ENCODE measurements at regions not wholly inside any gene's neighbourhood (a gene's known extent, or its start where the extent isn't known, plus 50 kb on each side); places are given as distances from the start of the nearest gene placed in this dataset.
"Not testable (repeated sequence)": the region's sequence is repeated elsewhere in the genome, so short reads cannot be mapped to it uniquely, and the experiment has no call there.

- peaks cover 20% of the 10 kb centered on the region for H3K27me3 ChIP-seq (ENCODE audit: insufficient read depth, low read length)
- H3K4me1 ChIP-seq (ENCODE audit: control insufficient read depth, insufficient read depth, low read length, unreplicated experiment), result no peaks in the 10 kb centered on the region
- H2AFZ ChIP-seq (ENCODE audit: low read length, unreplicated experiment), result no peak overlapping the region
- H3K36me3 ChIP-seq (ENCODE audit: insufficient read depth, low read length), result no peaks in the 10 kb centered on the region
- H3K27ac ChIP-seq (ENCODE audit: low read depth, low read length), result no peak overlapping the region
- no peaks in the 10 kb centered on the region for H3K79me2 ChIP-seq (ENCODE audit: control insufficient read depth, insufficient read depth, low read length, unreplicated experiment)
- H3K4me3 ChIP-seq (ENCODE audit: low read depth, low read length), result no peak overlapping the region
Measured at GRCh38 chr15:38781196-38781595, 216.6 kb upstream of the RASGRP1 start.

DNA sequence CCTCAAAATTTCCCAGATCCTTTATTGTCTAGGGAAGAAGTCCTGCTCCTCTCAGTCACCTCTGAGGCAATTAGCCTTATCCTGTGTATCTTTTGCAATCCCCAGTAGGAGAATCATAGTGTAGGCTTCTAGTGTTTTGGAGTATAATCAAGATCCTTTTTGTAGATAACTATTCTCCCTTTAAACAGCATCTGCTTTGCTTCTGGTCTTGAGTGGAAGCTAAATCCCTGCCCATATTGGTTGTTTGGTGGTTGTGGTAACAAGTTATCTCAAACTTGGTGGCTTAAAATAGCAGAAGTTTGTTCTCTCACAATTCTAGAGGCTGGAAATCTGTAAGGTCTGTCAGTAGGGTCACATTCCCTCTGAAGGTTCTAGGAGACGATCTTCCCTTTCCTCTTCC is 217.5 kb upstream of the RASGRP1 start:
- Histone ChIP-seq H3K36me3 (ENCODE audit: insufficient read depth, low read length) (no peaks in the 10 kb centered on the region), H3K27ac (ENCODE audit: low read depth, low read length) (no peak overlapping the region), H3K79me2 (ENCODE audit: control insufficient read depth, insufficient read depth, low read length, unreplicated experiment) (no peaks in the 10 kb centered on the region), H3K27me3 (ENCODE audit: insufficient read depth, low read length) (peaks cover 20% of the 10 kb centered on the region), H3K4me3 (ENCODE audit: low read depth, low read length) (no peak overlapping the region), H2AFZ (ENCODE audit: low read length, unreplicated experiment) (no peak overlapping the region), H3K4me1 (ENCODE audit: control insufficient read depth, insufficient read depth, low read length, unreplicated experiment) (no peaks in the 10 kb centered on the region)

- Histone ChIP-seq H3K27ac (ENCODE audit: low read depth, low read length) (no peak overlapping the region), H3K79me2 (ENCODE audit: control insufficient read depth, insufficient read depth, low read length, unreplicated experiment) (no peaks in the 10 kb centered on the region), H3K36me3 (ENCODE audit: insufficient read depth, low read length) (no peaks in the 10 kb centered on the region), H3K4me3 (ENCODE audit: low read depth, low read length) (no peak overlapping the region), H3K4me1 (ENCODE audit: control insufficient read depth, insufficient read depth, low read length, unreplicated experiment) (no peaks in the 10 kb centered on the region), H2AFZ (ENCODE audit: low read length, unreplicated experiment) (no peak overlapping the region), H3K27me3 (ENCODE audit: insufficient read depth, low read length) (peaks cover 12% of the 10 kb centered on the region)
Measured at GRCh38 chr15:38788918-38789317, 224.3 kb upstream of the RASGRP1 start.

- Histone ChIP-seq H3K4me1 (ENCODE audit: control insufficient read depth, insufficient read depth, low read length, unreplicated experiment) (no peaks in the 10 kb centered on the region), H3K36me3 (ENCODE audit: insufficient read depth, low read length) (no peaks in the 10 kb centered on the region), H2AFZ (ENCODE audit: low read length, unreplicated experiment) (no peak overlapping the region), H3K4me3 (ENCODE audit: low read depth, low read length) (no peak overlapping the region), H3K27ac (ENCODE audit: low read depth, low read length) (no peak overlapping the region), H3K27me3 (ENCODE audit: insufficient read depth, low read length) (peaks cover 19% of the 10 kb centered on the region), H3K79me2 (ENCODE audit: control insufficient read depth, insufficient read depth, low read length, unreplicated experiment) (no peaks in the 10 kb centered on the region)
Measured at GRCh38 chr15:38789566-38789965, 225.0 kb upstream of the RASGRP1 start.

DNA sequence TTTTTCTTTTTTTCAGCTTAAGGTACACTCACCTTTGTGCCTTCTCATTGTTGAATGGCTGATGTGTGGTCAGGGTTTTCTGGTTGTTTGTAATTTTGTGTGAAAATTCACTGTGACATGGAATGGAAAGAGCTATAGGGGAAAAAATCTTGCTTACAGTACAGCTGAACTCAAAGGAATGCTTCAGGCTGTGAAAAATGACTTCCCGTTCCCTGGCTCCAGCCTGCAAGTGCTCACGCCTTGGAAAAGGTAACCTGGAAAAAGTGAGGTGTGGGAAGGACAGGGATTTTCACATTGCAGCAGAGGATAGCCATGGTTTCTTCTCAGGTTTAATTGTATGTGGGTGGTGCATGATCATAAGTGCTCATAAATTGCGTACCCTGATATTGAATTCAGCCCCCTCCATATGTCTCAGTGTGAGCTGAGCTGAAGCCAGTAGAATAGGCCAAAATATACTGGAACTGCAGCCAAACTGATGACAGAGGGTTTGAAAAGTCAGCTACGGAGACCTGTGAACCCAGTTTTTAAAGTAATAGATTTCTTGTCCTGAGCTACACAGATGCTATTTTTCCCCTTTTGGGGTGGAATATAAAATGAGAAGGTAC is 228.7 kb upstream of the RASGRP1 start:
- Histone ChIP-seq H3K4me3 (ENCODE audit: low read depth, low read length) (no peak overlapping the region), H2AFZ (ENCODE audit: low read length, unreplicated experiment) (no peak overlapping the region), H3K36me3 (ENCODE audit: insufficient read depth, low read length) (no peaks in the 10 kb centered on the region), H3K79me2 (ENCODE audit: control insufficient read depth, insufficient read depth, low read length, unreplicated experiment) (no peaks in the 10 kb centered on the region), H3K27ac (ENCODE audit: low read depth, low read length) (no peak overlapping the region), H3K27me3 (ENCODE audit: insufficient read depth, low read length) (peaks cover 21% of the 10 kb centered on the region), H3K4me1 (ENCODE audit: control insufficient read depth, insufficient read depth, low read length, unreplicated experiment) (no peaks in the 10 kb centered on the region)

- H3K27ac ChIP-seq (ENCODE audit: low read depth, low read length), result no peak overlapping the region
- peaks cover 21% of the 10 kb centered on the region for H3K27me3 ChIP-seq (ENCODE audit: insufficient read depth, low read length)
- no peaks in the 10 kb centered on the region for H3K4me1 ChIP-seq (ENCODE audit: control insufficient read depth, insufficient read depth, low read length, unreplicated experiment)
- H3K36me3 ChIP-seq (ENCODE audit: insufficient read depth, low read length), result no peaks in the 10 kb centered on the region
- H3K79me2 ChIP-seq (ENCODE audit: control insufficient read depth, insufficient read depth, low read length, unreplicated experiment), result no peaks in the 10 kb centered on the region
- no peak overlapping the region for H2AFZ ChIP-seq (ENCODE audit: low read length, unreplicated experiment)
- no peak overlapping the region for H3K4me3 ChIP-seq (ENCODE audit: low read depth, low read length)
Measured at GRCh38 chr15:38795471-38796245, 231.0 kb upstream of the RASGRP1 start.

GRCh38 chr15:38796589-38796988 is 232.0 kb upstream of the RASGRP1 start:
- Histone ChIP-seq H3K79me2 (ENCODE audit: control insufficient read depth, insufficient read depth, low read length, unreplicated experiment) (no peaks in the 10 kb centered on the region), H3K27me3 (ENCODE audit: insufficient read depth, low read length) (peaks cover 22% of the 10 kb centered on the region), H3K27ac (ENCODE audit: low read depth, low read length) (no peak overlapping the region), H3K36me3 (ENCODE audit: insufficient read depth, low read length) (no peaks in the 10 kb centered on the region), H3K4me1 (ENCODE audit: control insufficient read depth, insufficient read depth, low read length, unreplicated experiment) (no peaks in the 10 kb centered on the region), H3K4me3 (ENCODE audit: low read depth, low read length) (no peak overlapping the region), H2AFZ (ENCODE audit: low read length, unreplicated experiment) (no peak overlapping the region)

GRCh38 chr15:38797506-38797905 is 232.9 kb upstream of the RASGRP1 start:
- not testable (repeated sequence) for H3K4me1 ChIP-seq (ENCODE audit: control insufficient read depth, insufficient read depth, low read length, unreplicated experiment); H2AFZ ChIP-seq (ENCODE audit: low read length, unreplicated experiment); H3K27ac ChIP-seq (ENCODE audit: low read depth, low read length); H3K4me3 ChIP-seq (ENCODE audit: low read depth, low read length); H3K36me3 ChIP-seq (ENCODE audit: insufficient read depth, low read length); H3K79me2 ChIP-seq (ENCODE audit: control insufficient read depth, insufficient read depth, low read length, unreplicated experiment)
- H3K27me3 ChIP-seq (ENCODE audit: insufficient read depth, low read length), result peaks cover 23% of the 10 kb centered on the region

DNA sequence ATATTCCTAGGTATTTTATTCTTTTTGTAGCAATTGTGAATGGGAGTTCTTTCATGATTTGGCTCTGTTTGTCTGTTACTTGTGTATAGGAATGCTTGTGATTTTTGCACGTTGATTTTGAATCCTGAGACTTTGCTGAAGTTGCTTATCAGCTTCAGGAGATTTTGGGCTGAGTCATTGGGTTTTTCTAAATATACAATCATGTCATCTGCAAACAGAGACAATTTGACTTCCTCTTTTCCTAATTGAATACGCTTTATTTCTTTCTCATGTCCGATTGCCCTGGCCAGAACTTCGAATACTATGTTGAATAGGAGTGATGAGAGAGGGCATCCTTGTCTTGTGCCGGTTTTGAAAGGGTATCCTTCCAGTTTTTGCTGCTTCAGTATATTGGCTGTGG is 234.6 kb upstream of the RASGRP1 start:
- H3K4me3 ChIP-seq (ENCODE audit: low read depth, low read length); H3K4me1 ChIP-seq (ENCODE audit: control insufficient read depth, insufficient read depth, low read length, unreplicated experiment); H3K27ac ChIP-seq (ENCODE audit: low read depth, low read length); H3K36me3 ChIP-seq (ENCODE audit: insufficient read depth, low read length); H3K79me2 ChIP-seq (ENCODE audit: control insufficient read depth, insufficient read depth, low read length, unreplicated experiment); H3K27me3 ChIP-seq (ENCODE audit: insufficient read depth, low read length); H2AFZ ChIP-seq (ENCODE audit: low read length, unreplicated experiment): not testable (repeated sequence)

- H3K27me3 ChIP-seq (ENCODE audit: insufficient read depth, low read length), result no peaks in the 10 kb centered on the region
- H3K36me3 ChIP-seq (ENCODE audit: insufficient read depth, low read length), result no peaks in the 10 kb centered on the region
- H3K4me1 ChIP-seq (ENCODE audit: control insufficient read depth, insufficient read depth, low read length, unreplicated experiment), result no peaks in the 10 kb centered on the region
- H3K4me3 ChIP-seq (ENCODE audit: low read depth, low read length), result no peak overlapping the region
- no peak overlapping the region for H3K27ac ChIP-seq (ENCODE audit: low read depth, low read length)
- no peak overlapping the region for H2AFZ ChIP-seq (ENCODE audit: low read length, unreplicated experiment)
- no peaks in the 10 kb centered on the region for H3K79me2 ChIP-seq (ENCODE audit: control insufficient read depth, insufficient read depth, low read length, unreplicated experiment)
Measured at GRCh38 chr15:38809621-38810020, 245.0 kb upstream of the RASGRP1 start.

DNA sequence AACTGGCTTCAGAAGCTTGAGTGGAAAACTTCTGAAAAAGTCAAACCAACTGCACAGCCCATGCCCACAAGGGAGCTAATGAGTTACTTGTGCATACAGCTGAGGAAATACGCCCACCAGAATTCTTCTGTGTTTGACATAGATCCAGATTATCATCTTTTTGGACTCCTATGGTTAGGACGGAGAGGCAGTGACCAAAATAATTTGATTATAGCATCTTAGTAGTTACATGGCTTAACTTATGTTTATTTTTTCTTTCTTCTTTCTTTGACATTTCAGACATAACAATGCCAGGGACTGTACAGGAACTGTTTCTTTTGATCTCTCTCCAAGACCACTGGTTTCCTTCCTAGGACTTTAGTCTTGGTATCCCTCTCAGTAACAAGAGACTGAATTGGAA is 246.1 kb upstream of the RASGRP1 start:
- Histone ChIP-seq H2AFZ (ENCODE audit: low read length, unreplicated experiment) (no peak overlapping the region), H3K27me3 (ENCODE audit: insufficient read depth, low read length) (no peaks in the 10 kb centered on the region), H3K27ac (ENCODE audit: low read depth, low read length) (no peak overlapping the region), H3K4me3 (ENCODE audit: low read depth, low read length) (no peak overlapping the region), H3K79me2 (ENCODE audit: control insufficient read depth, insufficient read depth, low read length, unreplicated experiment) (no peaks in the 10 kb centered on the region), H3K4me1 (ENCODE audit: control insufficient read depth, insufficient read depth, low read length, unreplicated experiment) (no peaks in the 10 kb centered on the region), H3K36me3 (ENCODE audit: insufficient read depth, low read length) (no peaks in the 10 kb centered on the region)

All from ACC112 (cell line).